ENCODE measurements at regions not wholly inside any gene's neighbourhood (a gene's known extent, or its start where the extent isn't known, plus 50 kb on each side); places are given as distances from the start of the nearest gene placed in this dataset.

DNA sequence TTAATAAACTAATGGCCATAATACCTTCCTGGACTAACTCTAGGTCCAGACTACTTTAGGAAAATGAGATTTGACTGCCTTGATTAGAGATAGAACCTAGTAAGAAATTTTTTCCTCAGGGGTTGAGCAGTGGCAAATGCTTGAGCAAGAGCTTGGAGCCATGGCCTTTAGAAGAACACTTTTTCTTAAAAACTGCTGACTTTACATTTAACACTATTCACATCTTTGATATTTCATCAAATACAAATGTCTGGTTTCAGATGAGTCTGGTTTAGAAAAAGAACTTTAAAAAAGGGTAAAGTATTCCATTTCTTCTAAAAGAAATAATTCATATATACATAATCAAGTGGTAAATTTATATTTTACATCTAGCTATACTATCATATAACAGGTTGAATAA lies 680.9 kb upstream of the PITX2 start:
- TF ChIP-seq, protein P1, sequence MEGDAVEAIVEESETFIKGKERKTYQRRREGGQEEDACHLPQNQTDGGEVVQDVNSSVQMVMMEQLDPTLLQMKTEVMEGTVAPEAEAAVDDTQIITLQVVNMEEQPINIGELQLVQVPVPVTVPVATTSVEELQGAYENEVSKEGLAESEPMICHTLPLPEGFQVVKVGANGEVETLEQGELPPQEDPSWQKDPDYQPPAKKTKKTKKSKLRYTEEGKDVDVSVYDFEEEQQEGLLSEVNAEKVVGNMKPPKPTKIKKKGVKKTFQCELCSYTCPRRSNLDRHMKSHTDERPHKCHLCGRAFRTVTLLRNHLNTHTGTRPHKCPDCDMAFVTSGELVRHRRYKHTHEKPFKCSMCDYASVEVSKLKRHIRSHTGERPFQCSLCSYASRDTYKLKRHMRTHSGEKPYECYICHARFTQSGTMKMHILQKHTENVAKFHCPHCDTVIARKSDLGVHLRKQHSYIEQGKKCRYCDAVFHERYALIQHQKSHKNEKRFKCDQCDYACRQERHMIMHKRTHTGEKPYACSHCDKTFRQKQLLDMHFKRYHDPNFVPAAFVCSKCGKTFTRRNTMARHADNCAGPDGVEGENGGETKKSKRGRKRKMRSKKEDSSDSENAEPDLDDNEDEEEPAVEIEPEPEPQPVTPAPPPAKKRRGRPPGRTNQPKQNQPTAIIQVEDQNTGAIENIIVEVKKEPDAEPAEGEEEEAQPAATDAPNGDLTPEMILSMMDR (IDR thresholded peaks at IDR 0.05), result no peak
- TF ChIP-seq POLR2A (IDR thresholded peaks at IDR 0.05), result no peak
- no peak for TF ChIP-seq EP300 (IDR thresholded peaks at IDR 0.05)
